ENCODE measurements at regions not wholly inside any gene's neighbourhood (a gene's known extent, or its start where the extent isn't known, plus 50 kb on each side); places are given as distances from the start of the nearest gene placed in this dataset.

GRCh38 chr5:147055089-147055826, 176.7 kb upstream of the PPP2R2B start:
- Histone ChIP-seq H4K20me1 (ENCODE audit: insufficient read depth) (no peaks in the 10 kb centered on the region), H3K9me3 (ENCODE audit: control insufficient read depth in 1 of 2, insufficient read depth in 1 of 2, low read depth in 1 of 2, low read length in 2 of 2) (no peaks in the 10 kb centered on the region), H3K9me2 (ENCODE audit: insufficient read depth) (no peaks in the 10 kb centered on the region), H3K9ac (ENCODE audit: low read length) (no peak overlapping the region), H2AFZ (ENCODE audit: low read depth, low read length, poor library complexity, severe bottlenecking) (no peak overlapping the region), H3K4me3 (replicated peaks in 1 of 2; ENCODE audit: low read depth in 1 of 2, low read length in 2 of 2) (no peak overlapping the region), H3K4me2 (ENCODE audit: low read length) (no peak overlapping the region), H3K27me3 (ENCODE audit: insufficient read depth, low read length) (peaks cover 41% of the 10 kb centered on the region), H3K4me1 (ENCODE audit: control insufficient read depth in 1 of 2, insufficient read depth in 2 of 2, low read length in 2 of 2) (no peaks in the 10 kb centered on the region), H3K36me3 (ENCODE audit: control insufficient read depth in 1 of 2, insufficient read depth in 2 of 2, low read length in 2 of 2) (no peaks in the 10 kb centered on the region), H3K27ac (ENCODE audit: low read depth, low read length) (no peak overlapping the region), H3K79me2 (ENCODE audit: insufficient read depth, low read length) (no peaks in the 10 kb centered on the region)
- intact Hi-C loops (cut with micrococcal nuclease): no loop called here
- no TSS peak for BruUV-seq (replicated peaks)
- TF ChIP-seq ELF1 (IDR thresholded peaks at IDR 0.05; ENCODE audit: borderline replicate concordance, low read depth) (no peak), SP1 (IDR thresholded peaks at IDR 0.05; ENCODE audit: low read depth) (no peak), ATF3 (IDR thresholded peaks at IDR 0.05) (no peak), POLR2AphosphoS5 (IDR thresholded peaks at IDR 0.05; ENCODE audit: low read depth, low read length) (no peak), CBX3 (IDR thresholded peaks at IDR 0.05; ENCODE audit: low read depth) (no peak), CEBPB (IDR thresholded peaks at IDR 0.05; ENCODE audit: low read depth) (no peak)
- TF ChIP-seq, protein P1, sequence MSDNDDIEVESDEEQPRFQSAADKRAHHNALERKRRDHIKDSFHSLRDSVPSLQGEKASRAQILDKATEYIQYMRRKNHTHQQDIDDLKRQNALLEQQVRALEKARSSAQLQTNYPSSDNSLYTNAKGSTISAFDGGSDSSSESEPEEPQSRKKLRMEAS (IDR thresholded peaks at IDR 0.05): no peak
- TF ChIP-seq, protein P2, sequence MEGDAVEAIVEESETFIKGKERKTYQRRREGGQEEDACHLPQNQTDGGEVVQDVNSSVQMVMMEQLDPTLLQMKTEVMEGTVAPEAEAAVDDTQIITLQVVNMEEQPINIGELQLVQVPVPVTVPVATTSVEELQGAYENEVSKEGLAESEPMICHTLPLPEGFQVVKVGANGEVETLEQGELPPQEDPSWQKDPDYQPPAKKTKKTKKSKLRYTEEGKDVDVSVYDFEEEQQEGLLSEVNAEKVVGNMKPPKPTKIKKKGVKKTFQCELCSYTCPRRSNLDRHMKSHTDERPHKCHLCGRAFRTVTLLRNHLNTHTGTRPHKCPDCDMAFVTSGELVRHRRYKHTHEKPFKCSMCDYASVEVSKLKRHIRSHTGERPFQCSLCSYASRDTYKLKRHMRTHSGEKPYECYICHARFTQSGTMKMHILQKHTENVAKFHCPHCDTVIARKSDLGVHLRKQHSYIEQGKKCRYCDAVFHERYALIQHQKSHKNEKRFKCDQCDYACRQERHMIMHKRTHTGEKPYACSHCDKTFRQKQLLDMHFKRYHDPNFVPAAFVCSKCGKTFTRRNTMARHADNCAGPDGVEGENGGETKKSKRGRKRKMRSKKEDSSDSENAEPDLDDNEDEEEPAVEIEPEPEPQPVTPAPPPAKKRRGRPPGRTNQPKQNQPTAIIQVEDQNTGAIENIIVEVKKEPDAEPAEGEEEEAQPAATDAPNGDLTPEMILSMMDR (IDR thresholded peaks at IDR 0.05 in 2 of 3, conservative IDR thresholded peaks at IDR 0.05 in 1 of 3; ENCODE audit: borderline replicate concordance in 1 of 3, insufficient read depth in 1 of 3, low read depth in 2 of 3, low read length in 2 of 3): no peak
- CTCF ChIA-PET: no interaction called here
- RAD21 ChIA-PET (ENCODE audit: low non-redundant PET in 1 of 2, low total read pairs in 2 of 2, uncharacterized antibody in 2 of 2, unreplicated experiment in 2 of 2): no interaction called here
- ATAC-seq (no peak), DNase-seq (ENCODE audit: low read depth, low spot score) (no peak)
- POLR2A ChIA-PET: no interaction called here
